Calu3 (cell line): ENCODE measurements at regions not wholly inside any gene's neighbourhood (a gene's known extent, or its start where the extent isn't known, plus 50 kb on each side); places are given as distances from the start of the nearest gene placed in this dataset.

Experiments
- BruUV-seq: library from RNA; stranded (reverse); fragments of 400-500 nt; replicated peaks from 2 replicates; lab custom pipeline; 2021; lab: Mats Ljungman, UMichigan
- CTCF ChIA-PET: fragments of 300-600 bp; sonication (Branson Sonifier 250); formaldehyde crosslinking; loops from one replicate; lab custom pipeline; 2022; ENCODE audit warnings: antibody characterized with exemption; lab: Charles Lee
- DNase-seq: peaks from one replicate; pipeline ENCODE4 v3.0.0; 2022
- H3K27ac Mint-ChIP-seq: one replicate; pipeline ENCODE4 v1.8.0; 2022; ENCODE audit warnings: mixed read lengths; ENCODE audit not compliant: unreplicated experiment
- H3K27me3 Mint-ChIP-seq: one replicate; pipeline ENCODE4 v1.8.0; 2022; ENCODE audit warnings: mixed read lengths; ENCODE audit not compliant: unreplicated experiment
- H3K36me3 Mint-ChIP-seq: one replicate; pipeline ENCODE4 v1.8.0; 2022; ENCODE audit warnings: mild to moderate bottlenecking, moderate library complexity, mixed read lengths; ENCODE audit not compliant: insufficient read depth, unreplicated experiment
- H3K4me1 Mint-ChIP-seq: one replicate; pipeline ENCODE4 v1.8.0; 2022; ENCODE audit warnings: mild to moderate bottlenecking, low read depth, mixed read lengths; ENCODE audit not compliant: unreplicated experiment
- H3K4me3 Mint-ChIP-seq: one replicate; pipeline ENCODE4 v1.8.0; 2022; ENCODE audit warnings: mild to moderate bottlenecking, low read depth, moderate library complexity, mixed read lengths; ENCODE audit not compliant: unreplicated experiment
- H3K9me3 Mint-ChIP-seq: one replicate; pipeline ENCODE4 v1.8.0; 2022; ENCODE audit warnings: low read depth, mixed read lengths; ENCODE audit not compliant: unreplicated experiment
- CTCF ChIP-seq: fragments of 200-600 bp; IDR thresholded peaks from one replicate; pipeline ENCODE4 v1.8.0; 2022; ENCODE audit warnings: antibody characterized with exemption; ENCODE audit not compliant: unreplicated experiment
- intact Hi-C: fragments of 100-400 bp; cut with micrococcal nuclease; formaldehyde crosslinking; loops from one replicate; pipeline ENCODE4 v1.10.0; 2022; ENCODE audit not compliant: unreplicated experiment

DNA sequence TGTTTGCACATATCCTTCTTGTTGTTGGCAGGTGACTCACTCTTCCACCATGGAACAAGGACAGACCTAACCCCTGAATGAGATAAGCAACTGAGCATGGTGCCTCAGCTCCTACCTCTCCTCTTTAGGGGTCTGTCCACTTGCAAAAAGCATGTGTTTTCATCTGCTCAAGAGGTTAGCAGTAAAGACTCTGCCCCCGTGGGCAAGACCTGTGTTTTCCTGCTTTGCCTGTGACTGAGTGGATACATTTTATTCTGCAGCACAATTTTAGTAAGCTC lies 111.0 kb upstream of the LIFR start:
- Mint-ChIP-seq H3K36me3 (no peaks in the 10 kb centered on the region), H3K27me3 (peaks cover 22% of the 10 kb centered on the region), H3K27ac (no peak overlapping the region), H3K9me3 (no peaks in the 10 kb centered on the region), H3K4me3 (no peak overlapping the region), H3K4me1 (peaks cover 14% of the 10 kb centered on the region)
- CTCF ChIA-PET: interaction anchor here (6.7 kb wide), 1 partner anchor 226 kb away, joined by 74 read pairs; no protein-coding TSS in a partner anchor
- TF ChIP-seq CTCF: no peak
- no TSS peak for BruUV-seq
- intact Hi-C loops: loop anchor here (1.0 to 5.0 kb wide), 4 partner anchors 70 to 226 kb away; no protein-coding TSS in a partner anchor
- no peak for DNase-seq

- H3K4me1 Mint-ChIP-seq: peaks cover 14% of the 10 kb centered on the region
- H3K27ac Mint-ChIP-seq: no peak overlapping the region
- H3K36me3 Mint-ChIP-seq: no peaks in the 10 kb centered on the region
- H3K27me3 Mint-ChIP-seq: peaks cover 22% of the 10 kb centered on the region
- no peak for DNase-seq
- intact Hi-C loops: loop anchor here (5.0 kb wide), 1 partner anchor 72 kb away; no protein-coding TSS in a partner anchor
- H3K9me3 Mint-ChIP-seq: no peaks in the 10 kb centered on the region
- H3K4me3 Mint-ChIP-seq: no peak overlapping the region
- BruUV-seq: no TSS peak
- no peak for TF ChIP-seq CTCF
- CTCF ChIA-PET: interaction anchor here (0.6 to 6.7 kb wide), 2 partner anchors 35 to 228 kb away, joined by 5 to 74 read pairs; no protein-coding TSS in a partner anchor
These were observed 113.0 kb upstream of the LIFR start for GRCh38 chr5:38669361-38669880.

- CTCF ChIA-PET: interaction anchor here (6.7 kb wide), 1 partner anchor 228 kb away, joined by 74 read pairs; no protein-coding TSS in a partner anchor
- no peaks in the 10 kb centered on the region for H3K36me3 Mint-ChIP-seq
- intact Hi-C loops: loop anchor here (5.0 kb wide), 1 partner anchor 137 kb away; no protein-coding TSS in a partner anchor
- H3K9me3 Mint-ChIP-seq: no peaks in the 10 kb centered on the region
- no TSS peak for BruUV-seq
- no peak overlapping the region for H3K4me3 Mint-ChIP-seq
- H3K4me1 Mint-ChIP-seq: peaks cover 14% of the 10 kb centered on the region
- H3K27me3 Mint-ChIP-seq: peaks cover 22% of the 10 kb centered on the region
- DNase-seq: no peak
- no peak overlapping the region for H3K27ac Mint-ChIP-seq
- no peak for TF ChIP-seq CTCF
These were observed 113.6 kb upstream of the LIFR start for GRCh38 chr5:38670066-38670465.

DNA sequence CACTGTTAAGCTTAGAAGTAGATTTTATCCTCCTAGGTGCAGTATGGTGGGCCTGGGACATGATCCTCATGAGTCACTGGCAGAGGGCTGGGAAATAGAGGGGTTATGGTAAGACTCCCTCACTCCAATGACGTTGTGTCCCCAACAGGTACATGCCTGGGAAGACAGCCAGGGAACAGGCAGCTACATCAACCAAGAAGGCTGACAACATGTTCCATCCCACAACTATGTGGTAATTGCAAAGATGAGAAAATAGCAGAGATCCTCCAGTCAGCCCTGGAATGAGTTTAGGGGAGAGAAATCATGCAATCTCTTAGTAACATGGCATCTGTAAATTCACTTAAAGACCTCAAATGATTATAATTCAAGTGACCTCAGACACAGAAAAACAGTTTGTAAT lies 114.4 kb upstream of the LIFR start:
- no peak for DNase-seq
- Mint-ChIP-seq H3K36me3 (no peaks in the 10 kb centered on the region), H3K4me3 (no peak overlapping the region), H3K27me3 (peaks cover 25% of the 10 kb centered on the region), H3K4me1 (peaks cover 12% of the 10 kb centered on the region), H3K9me3 (no peaks in the 10 kb centered on the region), H3K27ac (no peak overlapping the region)
- TF ChIP-seq CTCF: no peak
- BruUV-seq: no TSS peak
- CTCF ChIA-PET: no interaction called here
- intact Hi-C loops: loop anchor here (5.0 kb wide), 1 partner anchor 136 kb away; no protein-coding TSS in a partner anchor
